ENCODE measurements at regions not wholly inside any gene's neighbourhood (a gene's known extent, or its start where the extent isn't known, plus 50 kb on each side); places are given as distances from the start of the nearest gene placed in this dataset.

GRCh38 chr6:9521152-9521530 is 893.7 kb downstream of the TFAP2A start:
- no peak overlapping the region for H3K27ac ChIP-seq
- no peak overlapping the region for H3K4me3 ChIP-seq (replicated peaks in 1 of 3)
- no peaks in the 10 kb centered on the region for H3K36me3 ChIP-seq
- no peaks in the 10 kb centered on the region for H3K9me3 ChIP-seq
- no peak for DNase-seq
- no peaks in the 10 kb centered on the region for H3K4me1 ChIP-seq
- intact Hi-C loops (cut with DNase I) = no loop called here
- WGBS, 2 donors = 81 to 83% methylated on average over 3 of the region's 3 CpGs
- TF ChIP-seq POLR2A (IDR thresholded peaks at IDR 0.05) (no peak), CTCF (IDR thresholded peaks at IDR 0.05) (no peak)
- H3K27me3 ChIP-seq = no peaks in the 10 kb centered on the region

GRCh38 chr6:9520417-9521151 is 894.3 kb downstream of the TFAP2A start:
- intact Hi-C loops (cut with DNase I) = no loop called here
- Histone ChIP-seq H3K9me3 (no peaks in the 10 kb centered on the region), H3K27me3 (no peaks in the 10 kb centered on the region), H3K36me3 (no peaks in the 10 kb centered on the region), H3K4me1 (no peaks in the 10 kb centered on the region), H3K27ac (no peak overlapping the region), H3K4me3 (replicated peaks in 1 of 3) (no peak overlapping the region)
- 72 to 76% methylated on average over 8 of the region's 8 CpGs for WGBS, 2 donors
- no peak for TF ChIP-seq CTCF (IDR thresholded peaks at IDR 0.05)
- no peak for TF ChIP-seq POLR2A (IDR thresholded peaks at IDR 0.05)
- DNase-seq = no peak

GRCh38 chr6:9518431-9518830 is 896.4 kb downstream of the TFAP2A start:
- H3K27ac ChIP-seq = no peak overlapping the region
- H3K27me3 ChIP-seq = no peaks in the 10 kb centered on the region
- no peaks in the 10 kb centered on the region for H3K9me3 ChIP-seq
- H3K4me3 ChIP-seq (replicated peaks in 1 of 3) = no peak overlapping the region
- TF ChIP-seq POLR2A (IDR thresholded peaks at IDR 0.05) (no peak), CTCF (IDR thresholded peaks at IDR 0.05) (no peak)
- DNase-seq = no peak
- intact Hi-C loops (cut with DNase I) = no loop called here
- 75 to 79% methylated on average over 1 of the region's 1 CpG for WGBS, 2 donors
- H3K36me3 ChIP-seq = no peaks in the 10 kb centered on the region
- H3K4me1 ChIP-seq = no peaks in the 10 kb centered on the region

- no peak overlapping the region for H3K4me3 ChIP-seq (replicated peaks in 1 of 3)
- H3K36me3 ChIP-seq = no peaks in the 10 kb centered on the region
- intact Hi-C loops (cut with DNase I) = no loop called here
- TF ChIP-seq POLR2A (IDR thresholded peaks at IDR 0.05) = no peak
- no peaks in the 10 kb centered on the region for H3K4me1 ChIP-seq
- 80 to 95% methylated on average over 3 of the region's 3 CpGs for WGBS, 2 donors
- H3K9me3 ChIP-seq = no peaks in the 10 kb centered on the region
- H3K27me3 ChIP-seq = no peaks in the 10 kb centered on the region
- no peak for DNase-seq
- H3K27ac ChIP-seq = no peak overlapping the region
Observed at GRCh38 chr6:9517806-9518205, 897.1 kb downstream of the TFAP2A start.

GRCh38 chr6:9515633-9516606 is 899.0 kb downstream of the TFAP2A start:
- no peak for DNase-seq
- H3K27me3 ChIP-seq = no peaks in the 10 kb centered on the region
- H3K27ac ChIP-seq = no peak overlapping the region
- WGBS, 2 donors = 66 to 67% methylated on average over 13 of the region's 13 CpGs
- H3K4me1 ChIP-seq = no peaks in the 10 kb centered on the region
- H3K4me3 ChIP-seq (replicated peaks in 1 of 3) = no peak overlapping the region
- intact Hi-C loops (cut with DNase I) = no loop called here
- no peaks in the 10 kb centered on the region for H3K36me3 ChIP-seq
- TF ChIP-seq CTCF (IDR thresholded peaks at IDR 0.05) (no peak), POLR2A (IDR thresholded peaks at IDR 0.05) (no peak)
- no peaks in the 10 kb centered on the region for H3K9me3 ChIP-seq
